ENCODE measurements at regions not wholly inside any gene's neighbourhood (a gene's known extent, or its start where the extent isn't known, plus 50 kb on each side); places are given as distances from the start of the nearest gene placed in this dataset.

DNA sequence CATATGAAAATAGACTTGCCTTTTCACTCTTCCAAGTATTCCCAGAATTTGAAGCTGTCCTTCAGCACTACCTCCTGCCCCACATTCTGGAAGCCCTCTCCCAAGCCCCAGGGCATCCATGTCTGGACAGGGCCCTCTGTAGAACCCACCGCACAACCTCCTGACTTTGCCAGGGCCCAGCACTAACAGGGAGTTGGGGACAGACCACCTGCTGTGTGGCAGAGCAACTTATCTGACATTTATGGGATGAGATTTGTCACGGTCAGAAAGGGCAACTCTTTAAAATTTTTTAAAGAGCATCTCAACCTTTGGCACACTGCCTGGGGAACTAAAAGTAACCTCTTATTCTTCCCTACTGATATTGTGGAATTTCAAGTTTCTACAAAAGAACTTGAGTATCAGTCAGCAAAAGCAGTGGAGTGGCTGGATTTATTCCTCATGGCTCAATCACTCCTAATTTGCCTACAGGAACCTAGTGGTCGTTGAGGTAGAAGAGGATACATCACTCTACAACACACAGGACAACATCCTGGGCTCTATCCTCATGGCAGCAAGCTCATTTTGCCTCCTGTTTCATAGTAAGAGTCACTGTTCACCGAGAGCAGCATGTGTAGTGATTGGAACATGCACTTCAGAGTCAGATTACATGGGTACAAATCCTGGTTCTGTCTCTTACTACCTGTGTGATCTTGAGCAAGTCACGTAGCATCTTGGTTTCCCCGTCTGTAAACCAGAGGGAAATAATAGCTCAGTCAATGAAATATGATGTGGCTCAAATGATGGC lies 285.3 kb downstream of the ENC1 start:
- intact Hi-C loops (cut with micrococcal nuclease; ENCODE audit: unreplicated experiment) = no loop called here
- no peaks in the 10 kb centered on the region for H3K27me3 Mint-ChIP-seq (ENCODE audit: insufficient read depth, unreplicated experiment)
- H3K9me3 Mint-ChIP-seq (ENCODE audit: unreplicated experiment) = no peaks in the 10 kb centered on the region
- no peaks in the 10 kb centered on the region for H3K4me1 Mint-ChIP-seq (ENCODE audit: low read depth, unreplicated experiment)
- 0 out of 2 replicates have a peak, but pooled peaks cover 2% of the 10 kb centered on the region for H3K4me1 ChIP-seq
- H3K27me3 ChIP-seq (replicated peaks; ENCODE audit: control insufficient read depth, insufficient read depth, low read length) = no peaks in the 10 kb centered on the region
- no peak overlapping the region for H3K4me3 Mint-ChIP-seq (ENCODE audit: unreplicated experiment)
- ChIA-PET CTCF (no interaction called here), POLR2A (no interaction called here)
- no peak for DNase-seq
- BruUV-seq (replicated peaks) = no TSS peak
- no peak overlapping the region for H3K27ac Mint-ChIP-seq (ENCODE audit: unreplicated experiment)
- no peaks in the 10 kb centered on the region for H3K36me3 Mint-ChIP-seq (ENCODE audit: insufficient read depth, unreplicated experiment)
- TF ChIP-seq, protein P1, sequence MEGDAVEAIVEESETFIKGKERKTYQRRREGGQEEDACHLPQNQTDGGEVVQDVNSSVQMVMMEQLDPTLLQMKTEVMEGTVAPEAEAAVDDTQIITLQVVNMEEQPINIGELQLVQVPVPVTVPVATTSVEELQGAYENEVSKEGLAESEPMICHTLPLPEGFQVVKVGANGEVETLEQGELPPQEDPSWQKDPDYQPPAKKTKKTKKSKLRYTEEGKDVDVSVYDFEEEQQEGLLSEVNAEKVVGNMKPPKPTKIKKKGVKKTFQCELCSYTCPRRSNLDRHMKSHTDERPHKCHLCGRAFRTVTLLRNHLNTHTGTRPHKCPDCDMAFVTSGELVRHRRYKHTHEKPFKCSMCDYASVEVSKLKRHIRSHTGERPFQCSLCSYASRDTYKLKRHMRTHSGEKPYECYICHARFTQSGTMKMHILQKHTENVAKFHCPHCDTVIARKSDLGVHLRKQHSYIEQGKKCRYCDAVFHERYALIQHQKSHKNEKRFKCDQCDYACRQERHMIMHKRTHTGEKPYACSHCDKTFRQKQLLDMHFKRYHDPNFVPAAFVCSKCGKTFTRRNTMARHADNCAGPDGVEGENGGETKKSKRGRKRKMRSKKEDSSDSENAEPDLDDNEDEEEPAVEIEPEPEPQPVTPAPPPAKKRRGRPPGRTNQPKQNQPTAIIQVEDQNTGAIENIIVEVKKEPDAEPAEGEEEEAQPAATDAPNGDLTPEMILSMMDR (IDR thresholded peaks at IDR 0.05; ENCODE audit: insufficient read depth in 1 of 2, low read depth in 1 of 2, low read length in 1 of 2, severe bottlenecking in 1 of 2, unreplicated experiment in 1 of 2) = no peak
- no peak overlapping the region for H3K4me3 ChIP-seq (ENCODE audit: low read depth, low read length)
- no peaks in the 10 kb centered on the region for H3K9me3 ChIP-seq
- H3K36me3 ChIP-seq (ENCODE audit: control insufficient read depth, insufficient read depth, low read length) = no peaks in the 10 kb centered on the region

DNA sequence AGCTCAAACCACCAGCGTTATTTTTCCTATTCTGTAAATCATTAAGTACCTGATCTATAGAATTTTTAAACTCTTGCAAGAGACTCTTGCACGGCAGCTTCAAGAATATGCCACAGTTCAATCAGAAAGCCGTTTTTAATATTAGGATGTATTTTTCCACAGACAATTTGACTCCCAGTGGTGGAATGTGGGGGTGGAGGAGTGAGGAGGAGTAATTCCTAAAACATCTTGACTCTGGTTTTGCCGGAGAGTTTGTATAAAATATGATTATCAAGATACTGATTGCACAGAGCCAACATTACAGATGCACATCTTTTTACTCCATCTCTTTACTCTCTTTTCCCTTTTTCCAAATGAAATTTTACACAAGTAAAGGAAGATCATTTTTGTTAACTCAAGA lies 288.3 kb downstream of the ENC1 start:
- H3K4me3 Mint-ChIP-seq (ENCODE audit: unreplicated experiment) = no peak overlapping the region
- no peak overlapping the region for H3K4me3 ChIP-seq (ENCODE audit: low read depth, low read length)
- DNase-seq = no peak
- H3K9me3 ChIP-seq = no peaks in the 10 kb centered on the region
- H3K27me3 Mint-ChIP-seq (ENCODE audit: insufficient read depth, unreplicated experiment) = no peaks in the 10 kb centered on the region
- H3K4me1 ChIP-seq = no peaks in the 10 kb centered on the region
- no peaks in the 10 kb centered on the region for H3K36me3 Mint-ChIP-seq (ENCODE audit: insufficient read depth, unreplicated experiment)
- H3K27ac Mint-ChIP-seq (ENCODE audit: unreplicated experiment) = no peak overlapping the region
- TF ChIP-seq, protein P1 (IDR thresholded peaks at IDR 0.05; ENCODE audit: insufficient read depth in 1 of 2, low read depth in 1 of 2, low read length in 1 of 2, severe bottlenecking in 1 of 2, unreplicated experiment in 1 of 2) = no peak
- peaks cover 9% of the 10 kb centered on the region for H3K9me3 Mint-ChIP-seq (ENCODE audit: unreplicated experiment)
- ChIA-PET POLR2A (no interaction called here), CTCF (no interaction called here)
- H3K4me1 Mint-ChIP-seq (ENCODE audit: low read depth, unreplicated experiment) = no peaks in the 10 kb centered on the region
- no peaks in the 10 kb centered on the region for H3K27me3 ChIP-seq (replicated peaks; ENCODE audit: control insufficient read depth, insufficient read depth, low read length)
- intact Hi-C loops (cut with micrococcal nuclease; ENCODE audit: unreplicated experiment) = no loop called here
- no TSS peak for BruUV-seq (replicated peaks)
- no peaks in the 10 kb centered on the region for H3K36me3 ChIP-seq (ENCODE audit: control insufficient read depth, insufficient read depth, low read length)

DNA sequence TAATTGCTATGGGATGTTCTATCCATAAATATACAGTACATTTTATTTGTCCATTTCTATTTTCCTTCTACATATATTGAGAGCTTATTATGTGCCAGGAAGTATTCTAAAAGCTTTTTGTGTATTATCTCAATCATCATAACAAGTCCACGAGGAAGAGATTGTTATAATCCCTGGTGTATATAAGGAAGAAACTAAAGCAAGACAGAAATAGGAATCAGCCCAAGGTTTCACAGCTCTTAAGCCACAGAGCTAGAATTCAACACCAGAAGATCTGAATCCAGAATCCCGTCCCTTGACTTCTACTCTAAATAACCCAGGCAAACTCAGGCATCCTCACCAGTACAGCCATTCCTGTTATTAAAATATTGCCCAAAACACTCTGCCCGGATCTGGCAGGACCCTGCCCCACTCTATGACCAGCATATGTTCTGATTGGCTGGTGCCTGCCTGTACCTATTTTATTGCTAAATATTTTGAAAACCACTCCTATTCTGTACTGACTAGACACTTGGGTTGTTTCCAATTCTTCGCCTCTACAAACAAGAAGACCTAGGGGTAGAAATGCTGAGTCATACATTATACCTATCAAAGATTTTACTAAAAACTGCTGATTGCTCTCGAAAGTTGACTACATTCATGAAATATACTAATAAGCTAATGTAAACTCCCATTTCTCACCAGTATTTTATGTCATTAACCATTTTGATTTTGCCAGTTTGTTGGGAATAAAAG lies 297.4 kb downstream of the ENC1 start:
- no peak overlapping the region for H3K4me3 ChIP-seq (ENCODE audit: low read depth, low read length)
- TF ChIP-seq, protein P1 (IDR thresholded peaks at IDR 0.05; ENCODE audit: insufficient read depth in 1 of 2, low read depth in 1 of 2, low read length in 1 of 2, severe bottlenecking in 1 of 2, unreplicated experiment in 1 of 2) = no peak
- H3K4me1 ChIP-seq = peaks cover 16% of the 10 kb centered on the region; the same call in 1 of the 2 replicates
- DNase-seq = no peak
- BruUV-seq (replicated peaks) = no TSS peak
- H3K9me3 Mint-ChIP-seq (ENCODE audit: unreplicated experiment) = peaks cover 6% of the 10 kb centered on the region
- no peaks in the 10 kb centered on the region for H3K27me3 ChIP-seq (replicated peaks; ENCODE audit: control insufficient read depth, insufficient read depth, low read length)
- H3K27me3 Mint-ChIP-seq (ENCODE audit: insufficient read depth, unreplicated experiment) = no peaks in the 10 kb centered on the region
- H3K27ac Mint-ChIP-seq (ENCODE audit: unreplicated experiment) = no peak overlapping the region
- no peaks in the 10 kb centered on the region for H3K9me3 ChIP-seq
- H3K36me3 Mint-ChIP-seq (ENCODE audit: insufficient read depth, unreplicated experiment) = no peaks in the 10 kb centered on the region
- peaks cover 10% of the 10 kb centered on the region for H3K4me1 Mint-ChIP-seq (ENCODE audit: low read depth, unreplicated experiment)
- CTCF ChIA-PET = no interaction called here
- no peaks in the 10 kb centered on the region for H3K36me3 ChIP-seq (ENCODE audit: control insufficient read depth, insufficient read depth, low read length)
- POLR2A ChIA-PET = no interaction called here
- intact Hi-C loops (cut with micrococcal nuclease; ENCODE audit: unreplicated experiment) = no loop called here
- no peak overlapping the region for H3K4me3 Mint-ChIP-seq (ENCODE audit: unreplicated experiment)
